Osteoblast (primary cell): ENCODE measurements at regions not wholly inside any gene's neighbourhood (a gene's known extent, or its start where the extent isn't known, plus 50 kb on each side); places are given as distances from the start of the nearest gene placed in this dataset.

Experiments used
- DNase-seq: peaks from one replicate; pipeline ENCODE4 v3.0.0; 2011; ENCODE audit warnings: low spot score, mixed read lengths; ENCODE audit not compliant: insufficient read length; ENCODE audit errors: missing footprints
- H2AFZ ChIP-seq: 2 replicates; pipeline ENCODE4 v1.6.0; 2011; ENCODE audit warnings: mild to moderate bottlenecking, low read length
- H3K27ac ChIP-seq: 2 replicates; pipeline ENCODE4 v1.5.1; 2011; ENCODE audit warnings: mild to moderate bottlenecking, low read depth, low read length, moderate library complexity
- H3K27me3 ChIP-seq: 2 replicates; pipeline ENCODE4 v1.6.0; 2012; ENCODE audit warnings: mild to moderate bottlenecking, control low read depth, inconsistent platforms, low read length, moderate library complexity; ENCODE audit not compliant: insufficient read depth
- H3K36me3 ChIP-seq: 2 replicates; pipeline ENCODE4 v1.5.1; 2011; ENCODE audit warnings: mild to moderate bottlenecking, low read length, control low read depth, moderate library complexity; ENCODE audit not compliant: insufficient read depth
- H3K4me1 ChIP-seq: 2 replicates; pipeline ENCODE4 v1.5.1; 2011; ENCODE audit warnings: mild to moderate bottlenecking, low read length, control low read depth, moderate library complexity; ENCODE audit not compliant: insufficient read depth
- H3K4me2 ChIP-seq: 2 replicates; pipeline ENCODE4 v1.6.0; 2011; ENCODE audit warnings: mild to moderate bottlenecking, low read length; ENCODE audit not compliant: insufficient read depth
- H3K4me3 ChIP-seq: fragments of 200-600 bp; sonication (generic); 3 replicates; pipeline ENCODE4 v1.5.1; 2012; ENCODE audit warnings: mild to moderate bottlenecking, low read length, inconsistent platforms; ENCODE audit not compliant: insufficient read depth
- H3K79me2 ChIP-seq: 2 replicates; pipeline ENCODE4 v1.6.0; 2012; ENCODE audit warnings: mild to moderate bottlenecking, low read length, control low read depth, inconsistent platforms; ENCODE audit not compliant: insufficient read depth
- H3K9me3 ChIP-seq: 2 replicates; pipeline ENCODE4 v1.5.1; 2011; ENCODE audit warnings: low read depth, low read length, control low read depth
- H4K20me1 ChIP-seq: 2 replicates; pipeline ENCODE4 v1.6.0; 2012; ENCODE audit warnings: mild to moderate bottlenecking, low read length, control low read depth; ENCODE audit not compliant: insufficient read depth
- TF ChIP-seq, protein P1 (sequence below): IDR thresholded peaks from 2 replicates; pipeline ENCODE4 v1.5.1; 2011; ENCODE audit warnings: mild to moderate bottlenecking, low read depth, low read length, moderate library complexity; ENCODE audit errors: extremely low read depth

- no peak overlapping the region for H2AFZ ChIP-seq
- H3K27ac ChIP-seq = no peak overlapping the region
- H4K20me1 ChIP-seq = no peaks in the 10 kb centered on the region
- no peak overlapping the region for H3K4me2 ChIP-seq
- H3K27me3 ChIP-seq = no peaks in the 10 kb centered on the region
- H3K9me3 ChIP-seq = no peaks in the 10 kb centered on the region
- no peak for DNase-seq
- H3K4me3 ChIP-seq = no peak overlapping the region
- no peaks in the 10 kb centered on the region for H3K79me2 ChIP-seq
- TF ChIP-seq, protein P1, sequence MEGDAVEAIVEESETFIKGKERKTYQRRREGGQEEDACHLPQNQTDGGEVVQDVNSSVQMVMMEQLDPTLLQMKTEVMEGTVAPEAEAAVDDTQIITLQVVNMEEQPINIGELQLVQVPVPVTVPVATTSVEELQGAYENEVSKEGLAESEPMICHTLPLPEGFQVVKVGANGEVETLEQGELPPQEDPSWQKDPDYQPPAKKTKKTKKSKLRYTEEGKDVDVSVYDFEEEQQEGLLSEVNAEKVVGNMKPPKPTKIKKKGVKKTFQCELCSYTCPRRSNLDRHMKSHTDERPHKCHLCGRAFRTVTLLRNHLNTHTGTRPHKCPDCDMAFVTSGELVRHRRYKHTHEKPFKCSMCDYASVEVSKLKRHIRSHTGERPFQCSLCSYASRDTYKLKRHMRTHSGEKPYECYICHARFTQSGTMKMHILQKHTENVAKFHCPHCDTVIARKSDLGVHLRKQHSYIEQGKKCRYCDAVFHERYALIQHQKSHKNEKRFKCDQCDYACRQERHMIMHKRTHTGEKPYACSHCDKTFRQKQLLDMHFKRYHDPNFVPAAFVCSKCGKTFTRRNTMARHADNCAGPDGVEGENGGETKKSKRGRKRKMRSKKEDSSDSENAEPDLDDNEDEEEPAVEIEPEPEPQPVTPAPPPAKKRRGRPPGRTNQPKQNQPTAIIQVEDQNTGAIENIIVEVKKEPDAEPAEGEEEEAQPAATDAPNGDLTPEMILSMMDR = no peak
- no peaks in the 10 kb centered on the region for H3K4me1 ChIP-seq
- no peaks in the 10 kb centered on the region for H3K36me3 ChIP-seq
Observed at GRCh38 chr9:36521148-36521547, 51.5 kb upstream of the MELK start.

- TF ChIP-seq, protein P1 = no peak
- H3K4me2 ChIP-seq = no peak overlapping the region
- DNase-seq = no peak
- H3K4me1 ChIP-seq = no peaks in the 10 kb centered on the region
- H3K4me3 ChIP-seq = no peak overlapping the region
- H3K36me3 ChIP-seq = no peaks in the 10 kb centered on the region
- no peak overlapping the region for H3K27ac ChIP-seq
- H2AFZ ChIP-seq = no peak overlapping the region
- H3K9me3 ChIP-seq = no peaks in the 10 kb centered on the region
- H3K79me2 ChIP-seq = no peaks in the 10 kb centered on the region
- H4K20me1 ChIP-seq = no peaks in the 10 kb centered on the region
- H3K27me3 ChIP-seq = peaks cover 3% of the 10 kb centered on the region
Observed at GRCh38 chr9:36517131-36517530, 55.6 kb upstream of the MELK start.

DNA sequence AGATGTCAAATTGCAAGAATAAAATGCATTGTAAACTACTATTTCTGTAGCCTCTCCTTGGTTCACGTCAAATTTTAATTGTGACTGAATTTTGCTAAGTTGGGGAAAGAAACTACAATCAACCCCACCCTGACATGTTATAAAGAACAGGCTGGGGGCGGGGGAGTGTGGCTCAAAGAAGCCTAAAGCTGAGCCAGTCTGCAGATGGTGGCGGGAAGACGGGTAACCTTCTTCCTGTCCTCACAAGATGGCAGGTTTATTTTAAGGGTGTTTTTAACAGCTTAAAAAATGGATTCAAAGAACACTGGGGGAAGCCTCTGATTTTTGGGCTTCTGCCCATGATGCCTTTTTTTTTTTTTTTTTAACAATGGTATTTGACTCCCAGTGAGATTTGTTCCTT, 68.5 kb upstream of the MELK start:
- Histone ChIP-seq H3K4me2 (no peak overlapping the region), H3K4me1 (no peaks in the 10 kb centered on the region), H3K27me3 (peaks cover 8% of the 10 kb centered on the region), H2AFZ (no peak overlapping the region), H3K27ac (no peak overlapping the region), H3K36me3 (no peaks in the 10 kb centered on the region), H3K79me2 (no peaks in the 10 kb centered on the region), H4K20me1 (no peaks in the 10 kb centered on the region), H3K9me3 (no peaks in the 10 kb centered on the region), H3K4me3 (no peak overlapping the region)
- DNase-seq = no peak
- TF ChIP-seq, protein P1 = no peak

GRCh38 chr9:36503172-36504088, 69.3 kb upstream of the MELK start:
- Histone ChIP-seq H3K4me3 (no peak overlapping the region), H3K36me3 (no peaks in the 10 kb centered on the region), H4K20me1 (no peaks in the 10 kb centered on the region), H3K9me3 (no peaks in the 10 kb centered on the region), H3K27ac (no peak overlapping the region), H3K4me2 (no peak overlapping the region), H3K4me1 (no peaks in the 10 kb centered on the region), H3K79me2 (no peaks in the 10 kb centered on the region), H2AFZ (no peak overlapping the region), H3K27me3 (peaks cover 9% of the 10 kb centered on the region)
- TF ChIP-seq, protein P1 = no peak
- DNase-seq = no peak
